HepG2 (cell line): ENCODE measurements at regions not wholly inside any gene's neighbourhood (a gene's known extent, or its start where the extent isn't known, plus 50 kb on each side); places are given as distances from the start of the nearest gene placed in this dataset.

Experiments
- ATAC-seq: fragments of 200-7000 bp; cut with Tn5 transposase; 3 replicates; pipeline ENCODE4 v1.9.1; 2020; ENCODE audit warnings: mild to moderate bottlenecking, moderate library complexity
- BruUV-seq: library from RNA; stranded (reverse); fragments of 400-500 nt; replicated peaks from 2 replicates; lab custom pipeline; 2021; lab: Mats Ljungman, UMichigan
- CTCF ChIA-PET: fragments of 300-600 bp; formaldehyde crosslinking; extraction: SDS; loops from one replicate; lab custom pipeline; 2021; ENCODE audit warnings: low total read pairs, inconsistent platforms, low intra/inter-chr PET ratio; lab: Yijun Ruan, JAX
- POLR2A ChIA-PET: fragments of 350-600 bp; sonication (Branson Sonifier 250); formaldehyde crosslinking; loops from one replicate; lab custom pipeline; 2020; ENCODE audit warnings: antibody characterized with exemption, inconsistent platforms; lab: Yijun Ruan, JAX
- DNase-seq: peaks from one replicate; pipeline ENCODE4 v3.0.0-alpha.2; 2015; ENCODE audit warnings: low spot score
- FAIRE-seq: peaks from 3 replicates; lab custom pipeline; 2011; peaks lifted over from hg19 to GRCh38; lab: Jason Lieb, UNC
- H2AFZ ChIP-seq: one replicate; pipeline ENCODE4 v1.6.1; 2011; ENCODE audit warnings: low read length, inconsistent platforms
- H3K27ac ChIP-seq: fragments of 300-600 bp; 3 replicates; pipeline ENCODE4 v1.8.0; 2011; ENCODE audit warnings: mixed run types, mild to moderate bottlenecking, mixed read lengths, low read length, inconsistent platforms; ENCODE audit not compliant: insufficient read depth; ENCODE audit errors: extremely low read length
- H3K27me3 ChIP-seq, 2 experiments: fragments of 200-600 bp in 1 of 2; 2 replicates in 1 of 2; 3 replicates in 1 of 2; pipeline versions ENCODE4 v1.6.0 to v1.8.0; 2011; ENCODE audit warnings: low read length in 2 of 2, mild to moderate bottlenecking in 2 of 2, moderate library complexity in 2 of 2, inconsistent platforms in 1 of 2; ENCODE audit not compliant: insufficient read depth in 2 of 2, control insufficient read depth in 1 of 2
- H3K36me3 ChIP-seq, 2 experiments: fragments of 200-600 bp in 1 of 2; replicated peaks in 1 of 2; 2 replicates in 1 of 2; 3 replicates in 1 of 2; pipeline versions ENCODE4 v1.5.1 to v1.8.0; 2011; ENCODE audit warnings: low read length in 2 of 2, inconsistent platforms in 1 of 2; ENCODE audit not compliant: insufficient read depth in 2 of 2, control insufficient read depth in 1 of 2
- H3K4me1 ChIP-seq: 2 replicates; pipeline ENCODE4 v1.5.1; 2012; ENCODE audit warnings: low read length, inconsistent platforms; ENCODE audit not compliant: insufficient read depth
- H3K4me2 ChIP-seq: 2 replicates; pipeline ENCODE4 v1.6.0; 2011; ENCODE audit warnings: low read depth, low read length, inconsistent platforms
- H3K4me3 ChIP-seq, 3 experiments: fragments of 200-600 bp in 1 of 3; sonication (generic), shearing (Covaris generic) in 1 of 3; replicated peaks in 1 of 3; 2 replicates each; pipeline ENCODE4 v1.5.1; 2011 to 2016; ENCODE audit warnings: low read length in 3 of 3, inconsistent platforms in 2 of 3, low read depth in 2 of 3, mild to moderate bottlenecking in 2 of 3, control low read depth in 1 of 3, mixed read lengths in 1 of 3; ENCODE audit not compliant: insufficient read depth in 1 of 3
- H3K79me2 ChIP-seq: one replicate; pipeline ENCODE4 v1.6.1; 2011; ENCODE audit warnings: low read length, inconsistent platforms; ENCODE audit not compliant: insufficient read depth
- H3K9ac ChIP-seq: 2 replicates; pipeline ENCODE4 v1.6.0; 2011; ENCODE audit warnings: mild to moderate bottlenecking, low read depth, low read length, inconsistent platforms; ENCODE audit not compliant: insufficient read depth
- H3K9me3 ChIP-seq: 2 replicates; pipeline ENCODE4 v1.5.1; 2012; ENCODE audit warnings: mild to moderate bottlenecking, low read length
- H4K20me1 ChIP-seq: 2 replicates; pipeline ENCODE4 v1.6.0; 2011; ENCODE audit warnings: inconsistent platforms, mild to moderate bottlenecking, low read length, moderate library complexity; ENCODE audit not compliant: insufficient read depth
- GMEB2 ChIP-seq: IDR thresholded peaks from 2 replicates; pipeline ENCODE4 v1.6.1; 2016; ENCODE audit warnings: missing biosample characterization, missing genetic modification reagents, low read depth
- KLF6 ChIP-seq: IDR thresholded peaks from 2 replicates; pipeline ENCODE4 v1.8.0; 2016; ENCODE audit warnings: missing biosample characterization, missing genetic modification reagents
- ZNF496 ChIP-seq: sonication (generic); formaldehyde crosslinking; IDR thresholded peaks from 2 replicates; pipeline ENCODE4 v1.8.1; 2023; ENCODE audit warnings: mild to moderate bottlenecking, moderate library complexity, missing genetic modification reagents; ENCODE audit not compliant: insufficient replicate concordance
- ZNF75D ChIP-seq: sonication (generic); formaldehyde crosslinking; IDR thresholded peaks from 2 replicates; pipeline ENCODE4 v1.8.1; 2023; ENCODE audit warnings: missing genetic modification reagents, mild to moderate bottlenecking, borderline replicate concordance
- ZSCAN9 ChIP-seq: IDR thresholded peaks from 2 replicates; pipeline ENCODE4 v1.6.1; 2016; ENCODE audit warnings: borderline replicate concordance
- WGBS: methylation state at CpG from one replicate; pipeline ENCODE4 v1.1.6; 2017; ENCODE audit warnings: low lambda C conversion rate; 5-methylcytosine and 5-hydroxymethylcytosine counted together
- in situ Hi-C: cut with HindIII; loops from 2 replicates; pipeline ENCODE4 v1.10.0; 2017; ENCODE audit warnings: low pct_unique_long_range_greater_than_20kb; ENCODE audit not compliant: extremely low pct_ligation_motif_present
- intact Hi-C: fragments of 100-400 bp; cut with micrococcal nuclease; formaldehyde crosslinking; loops from one replicate; pipeline ENCODE4 v1.10.0; 2022; ENCODE audit not compliant: unreplicated experiment
- TF ChIP-seq, protein P1 (sequence below): sonication (generic); formaldehyde crosslinking; IDR thresholded peaks from 2 replicates; pipeline ENCODE4 v1.4.0; 2020; ENCODE audit warnings: mild to moderate bottlenecking, missing genetic modification reagents

- intact Hi-C loops (no loop called here), in situ Hi-C loops (no loop called here)
- ATAC-seq (no peak), FAIRE-seq (no peak), DNase-seq (no peak)
- ChIA-PET POLR2A (no interaction called here), CTCF (no interaction called here)
- 55% methylated on average over 6 of the region's 7 CpGs for WGBS
- Histone ChIP-seq H4K20me1 (no peaks in the 10 kb centered on the region), H3K79me2 (no peaks in the 10 kb centered on the region), H3K9me3 (no peaks in the 10 kb centered on the region), H3K36me3 (no peaks in the 10 kb centered on the region), H3K4me2 (no peak overlapping the region), H2AFZ (no peak overlapping the region), H3K27me3 (no peaks in the 10 kb centered on the region), H3K4me1 (peaks cover 6% of the 10 kb centered on the region; the same call in 1 of the 2 replicates), H3K27ac (no peak overlapping the region), H3K9ac (no peak overlapping the region), H3K4me3 (no peak overlapping the region)
- no peak for TF ChIP-seq KLF6
- TF ChIP-seq, protein P1, sequence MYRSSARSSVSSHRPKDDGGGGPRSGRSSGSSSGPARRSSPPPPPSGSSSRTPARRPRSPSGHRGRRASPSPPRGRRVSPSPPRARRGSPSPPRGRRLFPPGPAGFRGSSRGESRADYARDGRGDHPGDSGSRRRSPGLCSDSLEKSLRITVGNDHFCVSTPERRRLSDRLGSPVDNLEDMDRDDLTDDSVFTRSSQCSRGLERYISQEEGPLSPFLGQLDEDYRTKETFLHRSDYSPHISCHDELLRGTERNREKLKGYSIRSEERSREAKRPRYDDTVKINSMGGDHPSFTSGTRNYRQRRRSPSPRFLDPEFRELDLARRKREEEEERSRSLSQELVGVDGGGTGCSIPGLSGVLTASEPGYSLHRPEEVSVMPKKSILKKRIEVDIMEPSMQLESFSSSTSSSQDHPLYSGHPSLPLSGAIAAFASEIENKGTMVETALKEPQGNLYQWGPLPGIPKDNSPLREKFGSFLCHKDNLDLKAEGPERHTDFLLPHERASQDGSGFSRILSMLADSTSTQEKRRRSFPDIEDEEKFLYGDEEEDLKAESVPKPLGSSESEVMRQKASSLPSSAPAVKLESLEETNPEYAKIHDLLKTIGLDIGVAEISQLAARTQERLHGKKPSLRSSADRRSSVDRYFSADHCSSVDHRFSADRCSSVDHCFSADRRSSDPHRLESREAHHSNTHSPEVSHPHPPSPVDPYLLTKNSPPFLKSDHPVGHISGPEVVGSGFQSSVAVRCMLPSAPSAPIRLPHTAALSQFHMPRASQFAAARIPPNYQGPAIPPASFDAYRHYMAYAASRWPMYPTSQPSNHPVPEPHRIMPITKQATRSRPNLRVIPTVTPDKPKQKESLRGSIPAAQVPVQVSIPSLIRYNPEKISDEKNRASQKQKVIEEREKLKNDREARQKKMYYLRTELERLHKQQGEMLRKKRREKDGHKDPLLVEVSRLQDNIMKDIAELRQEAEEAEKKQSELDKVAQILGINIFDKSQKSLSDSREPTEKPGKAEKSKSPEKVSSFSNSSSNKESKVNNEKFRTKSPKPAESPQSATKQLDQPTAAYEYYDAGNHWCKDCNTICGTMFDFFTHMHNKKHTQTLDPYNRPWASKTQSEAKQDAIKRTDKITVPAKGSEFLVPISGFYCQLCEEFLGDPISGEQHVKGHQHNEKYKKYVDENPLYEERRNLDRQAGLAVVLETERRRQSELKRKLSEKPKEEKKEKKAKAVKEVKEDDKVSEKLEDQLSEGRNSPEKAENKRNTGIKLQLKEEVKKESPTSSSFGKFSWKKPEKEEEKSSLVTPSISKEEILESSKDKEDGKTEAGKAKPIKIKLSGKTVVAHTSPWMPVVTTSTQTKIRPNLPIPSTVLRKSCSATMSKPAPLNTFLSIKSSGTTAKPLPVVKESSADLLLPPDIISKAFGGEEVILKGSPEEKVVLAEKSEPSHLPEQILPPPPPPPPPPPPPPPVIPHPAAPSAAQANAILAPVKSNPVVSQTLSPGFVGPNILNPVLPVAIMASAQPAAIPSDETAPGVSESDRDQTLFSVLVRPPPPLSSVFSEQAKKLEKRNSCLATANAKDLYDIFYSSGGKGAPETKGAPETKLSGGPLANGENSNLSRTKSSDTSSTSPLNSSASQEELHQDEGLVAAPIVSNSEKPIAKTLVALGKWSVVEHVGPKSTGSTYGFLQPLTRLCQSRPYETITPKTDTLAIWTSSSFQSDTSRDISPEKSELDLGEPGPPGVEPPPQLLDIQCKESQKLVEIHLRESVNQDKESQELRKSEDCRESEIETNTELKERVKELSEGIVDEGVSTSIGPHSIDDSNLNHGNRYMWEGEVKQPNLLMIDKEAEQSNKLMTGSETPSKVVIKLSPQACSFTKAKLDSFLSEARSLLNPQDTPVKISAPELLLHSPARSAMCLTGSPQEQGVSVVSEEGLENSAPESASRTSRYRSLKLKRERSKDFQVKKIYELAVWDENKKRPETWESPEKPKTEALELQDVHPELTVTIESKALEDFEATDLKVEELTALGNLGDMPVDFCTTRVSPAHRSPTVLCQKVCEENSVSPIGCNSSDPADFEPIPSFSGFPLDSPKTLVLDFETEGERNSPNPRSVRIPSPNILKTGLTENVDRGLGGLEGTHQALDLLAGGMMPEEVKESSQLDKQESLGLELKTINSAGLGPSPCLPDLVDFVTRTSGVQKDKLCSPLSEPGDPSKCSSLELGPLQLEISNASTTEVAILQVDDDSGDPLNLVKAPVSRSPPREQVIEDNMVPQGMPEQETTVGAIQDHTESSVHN (CRISPR knock-in tag), result no peak
- no peak for TF ChIP-seq ZNF496 (CRISPR knock-in tag)
- no peak for TF ChIP-seq ZSCAN9 (CRISPR knock-in tag)
- no peak for TF ChIP-seq ZNF75D
- TF ChIP-seq GMEB2 (CRISPR knock-in tag), result no peak
- BruUV-seq, result no TSS peak
Measured at GRCh38 chr5:87029951-87030350, 237.7 kb upstream of the RASA1 start.
